HL-60 (cell line): ENCODE measurements at regions not wholly inside any gene's neighbourhood (a gene's known extent, or its start where the extent isn't known, plus 50 kb on each side); places are given as distances from the start of the nearest gene placed in this dataset.

ENCODE experiments used
- DNase-seq, 2 experiments: peaks; one replicate each; pipeline ENCODE4 v3.0.0-alpha.2; 2010 to 2020; ENCODE audit warnings: low read depth in 1 of 2, low spot score in 1 of 2
- H3K27ac ChIP-seq: fragments of 250-450 bp; sonication (Bioruptor Pico); replicated peaks from 2 replicates; pipeline ENCODE4 v1.5.1; 2020; ENCODE audit warnings: mild to moderate bottlenecking, moderate library complexity
- H3K27me3 ChIP-seq: fragments of 250-450 bp; sonication (Bioruptor Pico); 2 replicates; pipeline ENCODE4 v1.5.1; 2021; ENCODE audit warnings: mild to moderate bottlenecking, moderate library complexity; ENCODE audit not compliant: insufficient read depth, poor library complexity, severe bottlenecking
- H3K4me3 ChIP-seq: replicated peaks from 2 replicates; pipeline ENCODE4 v1.5.1; 2011; ENCODE audit warnings: mild to moderate bottlenecking, control low read depth, low read length; ENCODE audit not compliant: insufficient read depth
- CTCF ChIP-seq: IDR thresholded peaks from one replicate; pipeline ENCODE4 v1.5.1; 2011; ENCODE audit warnings: low read length, control low read depth, inconsistent platforms; ENCODE audit not compliant: insufficient read depth
- GABPA ChIP-seq: IDR thresholded peaks from 2 replicates; pipeline ENCODE4 v1.6.1; 2012; ENCODE audit warnings: low read depth
- POLR2AphosphoS5 ChIP-seq: IDR thresholded peaks from 2 replicates; pipeline ENCODE4 v1.6.1; 2012; ENCODE audit warnings: low read depth
- SPI1 ChIP-seq: IDR thresholded peaks from 2 replicates; pipeline ENCODE4 v1.6.1; 2012; ENCODE audit warnings: low read depth, mild to moderate bottlenecking, borderline replicate concordance
- TF ChIP-seq, protein P1 (sequence below): IDR thresholded peaks from 2 replicates; pipeline ENCODE4 v1.6.1; 2012; ENCODE audit warnings: low read depth; ENCODE audit not compliant: insufficient replicate concordance

DNA sequence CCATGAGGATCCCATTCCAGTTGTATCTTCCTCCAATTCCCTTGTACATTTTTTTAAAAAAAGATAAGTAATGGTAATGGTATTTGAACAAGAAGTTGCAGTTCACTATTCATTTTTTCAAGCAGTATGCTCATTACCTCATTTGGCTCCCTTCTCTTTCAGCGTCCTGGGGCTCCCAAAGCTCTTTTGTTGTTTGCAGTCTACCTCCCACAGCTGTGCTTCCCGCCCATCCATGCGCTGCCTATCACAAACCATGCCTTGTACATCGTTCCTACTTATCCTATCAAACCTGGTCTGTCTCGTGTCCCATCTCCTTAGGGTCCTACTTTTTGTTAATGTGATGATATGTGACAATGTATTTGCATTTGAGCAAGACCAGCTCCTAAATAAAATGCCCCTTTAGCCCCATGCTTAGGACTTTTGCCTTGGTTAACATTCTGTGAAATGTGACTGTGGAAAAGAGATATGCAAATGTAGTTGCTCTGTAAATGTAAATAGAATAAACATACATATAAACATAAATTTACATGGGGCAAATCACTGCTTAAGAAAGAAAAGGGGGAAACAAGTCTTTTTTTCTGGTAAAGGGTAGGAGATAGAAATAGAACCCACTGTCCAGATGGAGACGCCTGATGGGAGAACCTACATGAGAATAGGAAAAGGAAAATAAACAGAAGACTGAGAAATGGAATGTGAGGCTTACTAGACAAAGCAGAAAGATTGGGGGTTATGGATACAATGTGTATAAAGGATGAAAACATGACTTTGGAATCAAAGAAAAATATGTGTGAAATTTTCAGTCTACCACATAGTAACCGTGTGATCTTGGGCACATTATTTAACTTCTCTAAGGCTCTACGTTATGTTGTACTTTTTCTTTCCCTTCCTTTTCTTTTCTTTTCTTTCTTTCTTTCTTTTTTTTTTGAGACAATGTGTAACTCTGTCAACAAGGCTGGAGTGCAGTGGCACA, 59.8 kb upstream of the PLXNA2 start:
- H3K27me3 ChIP-seq: peaks cover 3% of the 10 kb centered on the region
- no peak overlapping the region for H3K4me3 ChIP-seq
- H3K27ac ChIP-seq: no peak overlapping the region
- DNase-seq: no peak
- TF ChIP-seq GABPA (no peak), POLR2AphosphoS5 (no peak), CTCF (no peak), SPI1 (no peak)
- TF ChIP-seq, protein P1, sequence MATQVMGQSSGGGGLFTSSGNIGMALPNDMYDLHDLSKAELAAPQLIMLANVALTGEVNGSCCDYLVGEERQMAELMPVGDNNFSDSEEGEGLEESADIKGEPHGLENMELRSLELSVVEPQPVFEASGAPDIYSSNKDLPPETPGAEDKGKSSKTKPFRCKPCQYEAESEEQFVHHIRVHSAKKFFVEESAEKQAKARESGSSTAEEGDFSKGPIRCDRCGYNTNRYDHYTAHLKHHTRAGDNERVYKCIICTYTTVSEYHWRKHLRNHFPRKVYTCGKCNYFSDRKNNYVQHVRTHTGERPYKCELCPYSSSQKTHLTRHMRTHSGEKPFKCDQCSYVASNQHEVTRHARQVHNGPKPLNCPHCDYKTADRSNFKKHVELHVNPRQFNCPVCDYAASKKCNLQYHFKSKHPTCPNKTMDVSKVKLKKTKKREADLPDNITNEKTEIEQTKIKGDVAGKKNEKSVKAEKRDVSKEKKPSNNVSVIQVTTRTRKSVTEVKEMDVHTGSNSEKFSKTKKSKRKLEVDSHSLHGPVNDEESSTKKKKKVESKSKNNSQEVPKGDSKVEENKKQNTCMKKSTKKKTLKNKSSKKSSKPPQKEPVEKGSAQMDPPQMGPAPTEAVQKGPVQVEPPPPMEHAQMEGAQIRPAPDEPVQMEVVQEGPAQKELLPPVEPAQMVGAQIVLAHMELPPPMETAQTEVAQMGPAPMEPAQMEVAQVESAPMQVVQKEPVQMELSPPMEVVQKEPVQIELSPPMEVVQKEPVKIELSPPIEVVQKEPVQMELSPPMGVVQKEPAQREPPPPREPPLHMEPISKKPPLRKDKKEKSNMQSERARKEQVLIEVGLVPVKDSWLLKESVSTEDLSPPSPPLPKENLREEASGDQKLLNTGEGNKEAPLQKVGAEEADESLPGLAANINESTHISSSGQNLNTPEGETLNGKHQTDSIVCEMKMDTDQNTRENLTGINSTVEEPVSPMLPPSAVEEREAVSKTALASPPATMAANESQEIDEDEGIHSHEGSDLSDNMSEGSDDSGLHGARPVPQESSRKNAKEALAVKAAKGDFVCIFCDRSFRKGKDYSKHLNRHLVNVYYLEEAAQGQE: no peak

GRCh38 chr1:208308221-208308620, 64.0 kb upstream of the PLXNA2 start:
- no peak overlapping the region for H3K27ac ChIP-seq
- TF ChIP-seq POLR2AphosphoS5: no peak
- TF ChIP-seq GABPA: no peak
- H3K4me3 ChIP-seq: no peak overlapping the region
- H3K27me3 ChIP-seq: peaks cover 1% of the 10 kb centered on the region
- DNase-seq: no peak

DNA sequence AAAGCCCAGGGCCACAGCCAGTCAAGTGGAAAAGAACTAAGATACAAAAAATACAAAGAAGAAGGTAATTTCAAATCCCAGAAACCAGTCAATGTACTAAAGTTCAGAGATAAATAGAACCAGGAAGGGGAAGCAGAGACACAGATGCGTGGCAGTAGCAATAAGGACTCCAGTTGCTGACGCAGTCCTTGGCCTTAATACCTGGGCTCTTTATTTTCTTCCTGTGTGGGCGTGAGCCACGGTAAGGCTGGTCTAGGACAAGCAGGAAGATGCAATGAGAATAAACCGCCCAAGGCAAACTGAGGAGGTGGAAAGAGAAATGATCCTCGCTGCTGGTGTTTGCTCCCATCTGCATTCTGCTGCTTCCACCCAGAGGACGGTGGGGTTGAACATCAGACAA, 65.6 kb upstream of the PLXNA2 start:
- no peak for TF ChIP-seq SPI1
- no peak for TF ChIP-seq CTCF
- TF ChIP-seq GABPA: no peak
- TF ChIP-seq POLR2AphosphoS5: no peak
- TF ChIP-seq, protein P1: no peak
- H3K27me3 ChIP-seq: no peaks in the 10 kb centered on the region
- DNase-seq: no peak
- no peak overlapping the region for H3K27ac ChIP-seq
- H3K4me3 ChIP-seq: no peak overlapping the region

GRCh38 chr1:208312706-208313105, 68.5 kb upstream of the PLXNA2 start:
- Histone ChIP-seq H3K4me3 (no peak overlapping the region), H3K27ac (no peak overlapping the region), H3K27me3 (no peaks in the 10 kb centered on the region)
- TF ChIP-seq GABPA (no peak), CTCF (no peak)
- DNase-seq: no peak
